ENCODE measurements at regions not wholly inside any gene's neighbourhood (a gene's known extent, or its start where the extent isn't known, plus 50 kb on each side); places are given as distances from the start of the nearest gene placed in this dataset.
"Not testable (repeated sequence)": the region's sequence is repeated elsewhere in the genome, so short reads cannot be mapped to it uniquely, and the experiment has no call there.

DNA sequence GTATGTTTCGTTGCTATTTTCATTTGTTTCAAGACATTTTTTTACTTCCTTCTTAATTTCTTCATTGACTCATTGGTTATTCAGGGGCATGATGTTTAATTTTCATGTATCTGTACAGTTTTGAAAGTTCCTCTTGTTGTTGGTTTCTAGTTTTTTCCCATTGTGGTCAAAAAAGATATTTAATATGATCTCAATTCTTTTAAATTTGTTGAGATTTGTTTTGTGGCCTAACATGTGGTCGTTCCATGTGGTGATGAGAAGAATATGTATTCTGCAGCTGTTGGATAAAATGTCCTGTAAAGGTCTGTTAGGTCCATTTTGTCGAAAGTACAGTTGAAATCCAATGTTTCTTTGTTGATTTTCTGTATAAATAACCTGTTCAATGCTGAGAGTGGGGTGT is 110.3 kb upstream of the MAP4K4 start:
- Mint-ChIP-seq H3K4me3 (no peak overlapping the region), H3K27ac (no peak overlapping the region), H3K36me3 (ENCODE audit: low read depth) (peaks cover 2% of the 10 kb centered on the region), H3K27me3 (no peaks in the 10 kb centered on the region), H3K4me1 (peaks cover 3% of the 10 kb centered on the region)
- DNase-seq (no peak), ATAC-seq (no peak)
- H3K9me3 ChIP-seq (ENCODE audit: control insufficient read depth, low read length, poor library complexity, severe bottlenecking), result no peaks in the 10 kb centered on the region

DNA sequence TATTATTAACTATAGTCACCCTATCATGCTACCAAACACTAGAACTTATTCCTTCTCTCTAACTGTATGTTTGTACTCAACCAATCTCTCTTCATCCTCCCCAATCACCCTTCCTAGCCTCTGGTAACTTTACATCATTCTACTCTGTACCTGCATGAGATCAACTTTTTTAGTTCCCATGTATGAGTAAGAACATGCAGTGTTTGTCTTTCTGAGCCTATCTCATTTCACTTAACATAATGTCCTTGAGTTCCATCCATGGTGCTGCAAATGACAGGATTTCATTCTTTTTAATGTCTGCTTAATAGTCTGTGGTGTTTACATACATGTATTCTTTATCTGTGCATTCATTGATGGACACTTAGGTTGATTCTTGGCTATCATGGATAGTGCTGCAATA is 108.9 kb upstream of the RFX8 start:
- DNase-seq (no peak), ATAC-seq (no peak)
- H3K27ac Mint-ChIP-seq, result no peak overlapping the region
- no peaks in the 10 kb centered on the region for H3K27me3 Mint-ChIP-seq
- no peaks in the 10 kb centered on the region for H3K9me3 ChIP-seq (ENCODE audit: control insufficient read depth, low read length, poor library complexity, severe bottlenecking)
- peaks cover 3% of the 10 kb centered on the region for H3K4me1 Mint-ChIP-seq
- H3K36me3 Mint-ChIP-seq (ENCODE audit: low read depth), result peaks cover under 1% of the 10 kb centered on the region
- no peak overlapping the region for H3K4me3 Mint-ChIP-seq

DNA sequence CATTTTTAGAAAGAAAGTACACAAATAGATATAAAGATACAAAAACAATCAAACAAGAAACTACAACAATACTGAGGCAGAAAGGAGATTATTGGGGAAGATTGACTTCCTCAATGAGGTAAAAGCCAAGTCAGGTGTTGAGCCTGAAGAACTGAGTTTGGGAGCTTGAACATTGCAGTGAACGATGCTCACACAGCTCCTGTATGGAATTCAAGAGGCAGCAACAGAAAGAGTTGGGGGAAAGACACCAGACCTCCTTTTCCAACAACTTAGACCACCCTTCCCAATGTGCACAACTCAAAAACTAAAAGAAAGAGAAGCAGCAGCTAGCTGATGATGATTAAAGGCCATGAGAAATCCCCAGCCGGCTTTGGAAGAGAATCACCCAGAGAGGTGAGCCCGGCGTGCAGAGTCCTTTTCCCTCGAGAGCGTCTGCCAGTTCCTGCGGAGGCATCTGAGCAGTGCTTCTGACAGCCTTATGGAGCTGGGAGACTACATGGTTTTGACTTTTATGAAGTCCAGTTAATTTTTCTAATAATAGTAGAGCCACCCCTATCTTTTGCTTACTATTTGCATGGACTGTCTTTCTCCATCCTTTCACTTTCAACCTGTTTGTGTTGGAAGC is 106.9 kb upstream of the RFX8 start:
- H3K4me3 Mint-ChIP-seq, result no peak overlapping the region
- ATAC-seq (no peak), DNase-seq (no peak)
- H3K4me1 Mint-ChIP-seq, result peaks cover 9% of the 10 kb centered on the region
- H3K9me3 ChIP-seq (ENCODE audit: control insufficient read depth, low read length, poor library complexity, severe bottlenecking), result no peaks in the 10 kb centered on the region
- no peak overlapping the region for H3K27ac Mint-ChIP-seq
- H3K27me3 Mint-ChIP-seq, result no peaks in the 10 kb centered on the region
- peaks cover 2% of the 10 kb centered on the region for H3K36me3 Mint-ChIP-seq (ENCODE audit: low read depth)

DNA sequence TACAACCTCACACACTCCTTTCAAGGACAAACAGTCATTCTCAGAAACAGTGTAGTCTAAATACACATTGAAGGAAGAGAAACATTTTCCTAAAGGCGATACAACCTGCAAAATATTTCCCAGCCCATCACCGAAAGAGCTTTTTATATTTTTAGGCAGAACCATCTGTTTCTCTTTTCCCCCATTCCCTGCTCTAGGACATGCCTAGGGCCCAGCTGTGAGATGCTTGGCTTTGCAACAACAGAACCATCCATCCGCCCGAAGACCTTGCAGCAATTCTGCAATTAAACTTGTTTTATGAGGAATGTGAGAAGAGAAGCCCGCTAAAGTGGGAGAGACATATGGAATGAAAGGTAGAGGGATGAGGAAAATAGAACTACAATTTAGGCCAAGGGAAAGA is 105.6 kb upstream of the RFX8 start:
- Mint-ChIP-seq H3K4me1 (peaks cover 15% of the 10 kb centered on the region), H3K27ac (no peak overlapping the region), H3K27me3 (no peaks in the 10 kb centered on the region), H3K36me3 (ENCODE audit: low read depth) (peaks cover 2% of the 10 kb centered on the region), H3K4me3 (no peak overlapping the region)
- ATAC-seq, result no peak
- no peaks in the 10 kb centered on the region for H3K9me3 ChIP-seq (ENCODE audit: control insufficient read depth, low read length, poor library complexity, severe bottlenecking)
- no peak for DNase-seq

DNA sequence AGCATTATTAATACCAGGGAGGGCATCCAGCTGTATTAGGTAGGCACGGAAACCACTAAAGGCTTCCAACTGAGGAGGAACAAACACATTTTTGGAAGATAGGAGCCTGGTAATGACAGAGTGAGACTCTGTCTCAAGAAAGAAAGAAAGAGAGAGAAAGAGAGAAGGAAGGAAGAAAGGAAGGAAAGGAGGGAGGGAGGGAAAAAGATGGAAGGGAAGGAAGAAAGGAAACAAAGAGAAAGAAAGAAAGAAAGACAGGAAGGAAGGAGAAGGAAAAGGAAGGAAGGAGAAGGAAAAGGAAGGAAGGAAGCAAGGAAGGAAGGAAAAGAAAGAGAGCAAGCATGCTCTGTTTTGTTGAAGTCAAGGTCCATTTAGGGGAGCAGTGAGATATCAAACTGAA is 103.8 kb upstream of the RFX8 start:
- H3K36me3 Mint-ChIP-seq (ENCODE audit: low read depth), result peaks cover 2% of the 10 kb centered on the region
- no peaks in the 10 kb centered on the region for H3K27me3 Mint-ChIP-seq
- H3K4me1 Mint-ChIP-seq, result peaks cover 15% of the 10 kb centered on the region
- DNase-seq (no peak), ATAC-seq (no peak)
- no peak overlapping the region for H3K4me3 Mint-ChIP-seq
- H3K27ac Mint-ChIP-seq, result no peak overlapping the region
- H3K9me3 ChIP-seq (ENCODE audit: control insufficient read depth, low read length, poor library complexity, severe bottlenecking), result no peaks in the 10 kb centered on the region

DNA sequence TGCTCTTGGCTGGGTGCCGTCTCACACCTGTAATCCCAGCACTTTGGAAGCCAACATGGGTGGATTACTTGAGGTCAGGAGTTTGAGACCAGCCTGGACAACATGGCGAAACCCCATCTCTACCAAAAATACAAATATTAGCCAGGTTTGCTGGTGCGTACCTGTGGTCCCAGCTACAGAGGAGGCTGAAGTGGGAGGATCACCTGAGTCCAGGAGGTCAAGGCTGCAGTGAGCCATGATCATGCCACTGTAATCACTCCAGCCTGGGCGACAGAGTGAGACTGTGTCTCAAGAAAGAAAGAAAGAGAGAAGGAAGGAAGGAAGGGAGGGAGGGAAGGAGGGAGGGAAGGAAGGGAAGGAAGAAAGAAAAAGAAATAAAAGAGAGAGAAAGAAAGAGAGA is 103.2 kb upstream of the RFX8 start:
- not testable (repeated sequence) for H3K36me3 Mint-ChIP-seq (ENCODE audit: low read depth); H3K9me3 ChIP-seq (ENCODE audit: control insufficient read depth, low read length, poor library complexity, severe bottlenecking); H3K27ac Mint-ChIP-seq; H3K4me3 Mint-ChIP-seq; DNase-seq; H3K27me3 Mint-ChIP-seq; ATAC-seq
- peaks cover 15% of the 10 kb centered on the region for H3K4me1 Mint-ChIP-seq

DNA sequence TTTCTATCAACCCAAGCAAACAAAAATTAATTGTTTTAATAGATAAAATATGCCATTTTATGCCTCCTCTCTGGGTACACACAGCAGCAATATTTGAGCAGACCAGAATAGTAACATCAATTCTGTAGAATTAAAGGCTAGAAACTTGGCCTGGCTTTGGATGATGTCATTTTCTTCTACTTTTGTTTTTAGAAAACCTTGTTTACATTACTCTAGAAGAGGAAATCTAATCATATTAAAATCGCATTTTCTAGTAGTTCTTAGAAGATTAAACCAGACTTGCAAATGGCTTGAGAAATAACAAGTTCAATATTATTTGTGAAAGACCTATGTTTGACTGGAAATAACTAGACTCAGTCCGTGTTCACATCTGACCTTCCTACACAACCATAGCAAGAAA is 102.3 kb upstream of the RFX8 start:
- H3K27ac Mint-ChIP-seq, result no peak overlapping the region
- H3K9me3 ChIP-seq (ENCODE audit: control insufficient read depth, low read length, poor library complexity, severe bottlenecking), result no peaks in the 10 kb centered on the region
- H3K27me3 Mint-ChIP-seq, result no peaks in the 10 kb centered on the region
- H3K36me3 Mint-ChIP-seq (ENCODE audit: low read depth), result peaks cover 2% of the 10 kb centered on the region
- no peak overlapping the region for H3K4me3 Mint-ChIP-seq
- DNase-seq (no peak), ATAC-seq (no peak)
- H3K4me1 Mint-ChIP-seq, result peaks cover 15% of the 10 kb centered on the region

DNA sequence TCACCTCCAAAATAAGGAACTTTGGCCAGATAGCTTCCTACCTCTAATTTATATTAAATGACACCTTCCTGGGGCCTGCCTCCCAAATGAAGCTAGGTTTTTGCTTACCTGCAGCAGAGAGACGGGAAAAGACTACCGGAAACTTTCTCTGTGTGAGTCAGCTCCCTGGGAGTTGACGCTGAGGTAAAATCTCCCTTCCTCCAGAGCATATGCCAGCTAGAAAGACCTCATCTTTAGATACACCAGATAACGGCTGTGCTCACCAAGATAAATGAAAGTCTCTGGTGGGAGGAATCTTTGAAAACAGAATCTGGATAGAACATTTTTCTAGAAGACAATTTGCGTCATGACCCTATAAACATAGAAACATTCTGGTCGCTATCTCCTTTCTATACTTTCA is 99.7 kb upstream of the RFX8 start:
- H3K27me3 Mint-ChIP-seq, result no peaks in the 10 kb centered on the region
- no peak overlapping the region for H3K4me3 Mint-ChIP-seq
- no peak overlapping the region for H3K27ac Mint-ChIP-seq
- peaks cover 25% of the 10 kb centered on the region for H3K4me1 Mint-ChIP-seq
- H3K9me3 ChIP-seq (ENCODE audit: control insufficient read depth, low read length, poor library complexity, severe bottlenecking), result no peaks in the 10 kb centered on the region
- ATAC-seq (no peak), DNase-seq (no peak)
- peaks cover 2% of the 10 kb centered on the region for H3K36me3 Mint-ChIP-seq (ENCODE audit: low read depth)

DNA sequence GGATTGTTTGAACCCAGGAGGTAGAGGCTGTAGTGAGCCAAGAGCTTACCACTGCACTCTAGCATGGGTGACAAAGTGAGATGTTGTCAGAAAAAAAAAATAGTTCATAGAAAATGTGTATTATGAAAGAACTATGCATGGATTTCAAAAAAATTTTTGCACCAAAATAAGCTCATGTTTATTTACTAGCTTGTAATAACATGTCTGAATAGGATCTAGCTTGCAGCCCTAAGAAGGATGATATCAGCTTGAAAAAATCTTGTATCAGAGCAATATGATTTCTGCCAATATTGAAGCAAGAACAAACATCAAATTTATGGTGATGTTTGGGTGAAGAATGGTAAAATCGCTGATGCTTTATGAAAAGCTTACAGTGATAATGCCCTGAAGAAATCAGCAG is 97.0 kb upstream of the RFX8 start:
- no peak for DNase-seq
- Mint-ChIP-seq H3K4me3 (no peak overlapping the region), H3K36me3 (ENCODE audit: low read depth) (no peaks in the 10 kb centered on the region), H3K4me1 (peaks cover 17% of the 10 kb centered on the region), H3K27ac (no peak overlapping the region), H3K27me3 (no peaks in the 10 kb centered on the region)
- ATAC-seq, result no peak
- no peaks in the 10 kb centered on the region for H3K9me3 ChIP-seq (ENCODE audit: control insufficient read depth, low read length, poor library complexity, severe bottlenecking)

DNA sequence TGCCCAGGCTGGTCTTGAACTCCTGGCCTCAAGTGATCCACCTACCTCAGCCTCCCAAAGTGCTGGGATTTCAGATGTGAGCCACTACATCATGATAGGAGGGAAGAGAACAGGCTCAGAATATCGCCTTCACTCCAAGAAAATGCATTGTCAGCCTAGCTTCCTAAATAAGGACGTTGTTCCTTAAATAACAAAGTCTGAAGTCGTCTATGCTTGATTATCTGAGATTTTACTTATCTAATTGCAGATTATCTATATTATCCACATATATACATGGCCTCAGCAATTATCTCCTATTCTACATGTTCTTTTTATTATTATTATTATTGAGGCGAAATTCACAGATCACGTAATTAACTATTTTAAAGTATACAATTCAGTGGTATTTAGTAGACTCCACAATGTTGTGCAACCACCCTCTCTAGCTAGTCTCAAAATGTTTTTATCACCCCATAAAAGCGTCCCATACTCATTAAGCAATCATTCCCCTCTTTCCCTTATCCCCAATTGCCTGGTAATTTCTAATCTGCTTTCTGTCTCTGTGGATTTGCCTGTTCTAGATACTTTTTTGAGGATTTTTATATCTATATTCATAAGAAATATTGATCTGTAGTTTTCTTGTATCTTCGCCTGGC is 95.1 kb upstream of the RFX8 start:
- DNase-seq, result no peak
- Mint-ChIP-seq H3K27ac (peak overlapping the region; percentile 81), H3K4me1 (peaks cover 17% of the 10 kb centered on the region), H3K36me3 (ENCODE audit: low read depth) (no peaks in the 10 kb centered on the region), H3K4me3 (no peak overlapping the region), H3K27me3 (no peaks in the 10 kb centered on the region)
- H3K9me3 ChIP-seq (ENCODE audit: control insufficient read depth, low read length, poor library complexity, severe bottlenecking), result no peaks in the 10 kb centered on the region
- no peak for ATAC-seq

DNA sequence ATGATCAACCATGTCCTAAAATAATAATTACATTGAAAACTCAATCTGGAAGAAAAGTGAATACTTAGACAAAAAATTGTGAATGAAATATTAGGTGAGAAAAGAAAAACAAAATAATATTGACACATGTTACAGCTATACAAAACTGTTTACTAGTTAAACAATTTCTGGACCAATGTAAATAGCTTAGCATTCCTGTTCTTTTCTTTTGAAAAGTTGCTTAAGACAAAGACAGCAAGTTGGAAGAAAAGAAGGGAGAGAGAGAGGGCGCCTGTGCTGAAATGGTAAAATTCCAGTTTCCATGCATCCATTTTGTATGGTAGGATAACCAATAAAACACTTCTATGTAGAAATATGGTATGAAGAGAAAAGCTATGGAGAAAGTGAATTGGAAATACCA is 94.1 kb upstream of the RFX8 start:
- no peak overlapping the region for H3K27ac Mint-ChIP-seq
- H3K27me3 Mint-ChIP-seq, result no peaks in the 10 kb centered on the region
- H3K4me3 Mint-ChIP-seq, result peak overlapping the region; percentile 12
- ATAC-seq (no peak), DNase-seq (no peak)
- no peaks in the 10 kb centered on the region for H3K9me3 ChIP-seq (ENCODE audit: control insufficient read depth, low read length, poor library complexity, severe bottlenecking)
- H3K36me3 Mint-ChIP-seq (ENCODE audit: low read depth), result no peaks in the 10 kb centered on the region
- H3K4me1 Mint-ChIP-seq, result peaks cover 23% of the 10 kb centered on the region

DNA sequence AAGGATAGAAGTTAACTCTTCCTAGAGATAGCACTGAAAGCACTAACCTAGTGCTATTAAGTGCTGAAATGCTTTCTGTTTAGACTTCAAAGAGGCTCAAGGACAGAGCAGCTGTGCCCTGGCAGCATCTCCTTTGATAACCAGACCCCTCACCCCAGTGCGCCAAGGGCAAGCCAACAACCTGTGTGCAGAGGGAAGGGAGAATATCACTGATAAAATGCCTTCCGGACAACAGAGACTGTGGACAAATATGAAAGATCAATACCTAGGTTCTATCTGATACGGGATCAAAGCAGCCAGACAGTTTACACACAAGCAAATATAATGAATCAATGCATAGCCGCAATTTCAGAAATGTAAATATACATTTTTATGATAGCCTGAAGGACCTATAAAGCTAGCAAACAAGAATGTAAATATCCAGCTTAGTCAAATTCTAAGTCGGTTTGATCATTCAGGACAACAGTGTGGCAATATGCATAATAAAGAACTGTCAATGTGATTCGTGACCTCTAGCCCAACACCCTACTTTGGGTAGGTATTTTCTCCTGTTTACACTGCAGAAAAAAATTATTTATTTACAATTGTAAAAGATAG is 91.8 kb upstream of the RFX8 start:
- no peaks in the 10 kb centered on the region for H3K27me3 Mint-ChIP-seq
- H3K36me3 Mint-ChIP-seq (ENCODE audit: low read depth), result no peaks in the 10 kb centered on the region
- DNase-seq, result no peak
- no peak overlapping the region for H3K4me3 Mint-ChIP-seq
- H3K27ac Mint-ChIP-seq, result no peak overlapping the region
- no peak for ATAC-seq
- peaks cover 29% of the 10 kb centered on the region for H3K4me1 Mint-ChIP-seq
- H3K9me3 ChIP-seq (ENCODE audit: control insufficient read depth, low read length, poor library complexity, severe bottlenecking), result no peaks in the 10 kb centered on the region

DNA sequence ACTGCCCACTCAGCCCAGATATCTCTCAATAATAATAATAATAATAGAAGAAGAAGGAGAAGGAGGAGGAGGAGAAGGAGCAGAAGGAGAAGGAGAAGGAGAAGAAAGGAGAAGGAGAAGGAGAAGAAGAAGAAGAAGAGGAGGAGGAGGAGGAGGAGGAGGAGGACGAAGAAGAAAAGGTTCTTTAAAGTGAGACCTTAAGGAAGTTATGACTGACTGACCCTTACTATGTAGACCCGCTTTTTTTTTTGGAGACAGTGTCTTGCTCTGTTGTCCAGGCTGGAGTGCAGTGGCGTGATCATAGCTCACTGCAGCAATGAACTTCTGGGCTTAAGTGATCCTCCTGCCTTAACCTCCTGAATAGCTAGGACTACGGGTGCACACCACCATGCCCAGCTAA is 88.9 kb upstream of the RFX8 start:
- peaks cover 24% of the 10 kb centered on the region for H3K4me1 Mint-ChIP-seq
- no peaks in the 10 kb centered on the region for H3K36me3 Mint-ChIP-seq (ENCODE audit: low read depth)
- H3K27ac Mint-ChIP-seq, result no peak overlapping the region
- ATAC-seq (no peak), DNase-seq (no peak)
- peaks cover 8% of the 10 kb centered on the region for H3K9me3 ChIP-seq (ENCODE audit: control insufficient read depth, low read length, poor library complexity, severe bottlenecking)
- no peak overlapping the region for H3K4me3 Mint-ChIP-seq
- no peaks in the 10 kb centered on the region for H3K27me3 Mint-ChIP-seq

DNA sequence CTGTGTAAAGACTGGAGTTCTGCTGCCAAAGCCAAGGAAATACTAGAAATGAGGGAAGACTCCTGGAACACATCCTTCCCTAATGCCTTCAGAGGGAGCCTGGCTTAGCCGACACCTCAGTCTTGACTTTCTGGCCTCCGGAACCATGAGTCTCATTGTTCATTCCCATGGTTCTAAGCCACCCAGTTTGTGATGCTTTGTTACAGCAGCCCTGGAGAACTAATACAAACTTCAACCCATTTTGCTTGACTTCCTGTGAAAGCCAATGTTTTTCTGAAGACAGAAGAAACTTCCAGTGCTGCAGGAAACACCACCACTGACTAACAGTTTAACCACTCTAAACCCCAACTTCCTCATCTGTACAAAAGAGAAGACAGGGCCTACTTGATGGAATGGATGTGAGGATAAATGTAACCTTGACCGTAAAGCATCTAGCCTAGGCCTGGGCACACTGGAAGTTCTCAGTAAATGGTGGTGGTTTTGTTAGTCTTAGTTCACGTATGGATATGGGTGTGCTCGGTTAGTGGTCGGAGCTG is 85.9 kb upstream of the RFX8 start:
- DNase-seq (no peak), ATAC-seq (no peak)
- H3K4me3 Mint-ChIP-seq, result peak overlapping the region; percentile 39
- H3K27ac Mint-ChIP-seq, result peak overlapping the region; percentile 51
- no peaks in the 10 kb centered on the region for H3K27me3 Mint-ChIP-seq
- peaks cover 8% of the 10 kb centered on the region for H3K9me3 ChIP-seq (ENCODE audit: control insufficient read depth, low read length, poor library complexity, severe bottlenecking)
- peaks cover 19% of the 10 kb centered on the region for H3K4me1 Mint-ChIP-seq
- H3K36me3 Mint-ChIP-seq (ENCODE audit: low read depth), result no peaks in the 10 kb centered on the region

Measured in T-helper 17 cell (primary cell).